ENCODE measurements at regions not wholly inside any gene's neighbourhood (a gene's known extent, or its start where the extent isn't known, plus 50 kb on each side); places are given as distances from the start of the nearest gene placed in this dataset.
"Not testable (repeated sequence)": the region's sequence is repeated elsewhere in the genome, so short reads cannot be mapped to it uniquely, and the experiment has no call there.

- no peak for DNase-seq
- TF ChIP-seq POLR2AphosphoS5 (IDR thresholded peaks at IDR 0.05) (no peak), CTCF (IDR thresholded peaks at IDR 0.05 in 8 of 11, conservative IDR thresholded peaks at IDR 0.05 in 3 of 11) (no peak), POLR2A (IDR thresholded peaks at IDR 0.05) (no peak)
- peaks cover 0 to 3% (median 0%) of the 10 kb centered on the region in 6 donors for H3K4me1 ChIP-seq
- 80 to 94% (median 88%) methylated on average over 5 of the region's 5 CpGs for WGBS, 5 donors
- intact Hi-C loops (cut with DNase I; ENCODE audit: low total_unique reads): no loop called here
- H3K27ac ChIP-seq: no peak overlapping the region
- H3K9me3 ChIP-seq: no peaks in the 10 kb centered on the region
- no peak overlapping the region for H3K4me3 ChIP-seq
- no peaks in the 10 kb centered on the region for H3K27me3 ChIP-seq (replicated peaks in 1 of 7)
- H3K36me3 ChIP-seq: no peaks in the 10 kb centered on the region
Observed at GRCh38 chr20:53792946-53793536, 199.4 kb upstream of the ZNF217 start.

- Histone ChIP-seq H3K36me3 (no peaks in the 10 kb centered on the region), H3K27ac (no peak overlapping the region), H3K9me3 (no peaks in the 10 kb centered on the region), H3K27me3 (replicated peaks in 1 of 7) (no peaks in the 10 kb centered on the region), H3K4me1 (peaks cover 10 to 26% (median 15%) of the 10 kb centered on the region in 6 donors), H3K4me3 (no peak overlapping the region)
- DNase-seq: no peak
- TF ChIP-seq POLR2A (IDR thresholded peaks at IDR 0.05): no peak
- no peak for TF ChIP-seq CTCF (IDR thresholded peaks at IDR 0.05 in 8 of 11, conservative IDR thresholded peaks at IDR 0.05 in 3 of 11)
- no peak for TF ChIP-seq POLR2AphosphoS5 (IDR thresholded peaks at IDR 0.05)
- WGBS, 5 donors: 87 to 96% (median 92%) methylated on average over 10 of the region's 10 CpGs
- intact Hi-C loops (cut with DNase I; ENCODE audit: low total_unique reads): no loop called here
Observed at GRCh38 chr20:53789989-53790675, 196.5 kb upstream of the ZNF217 start.

- intact Hi-C loops (cut with DNase I; ENCODE audit: low total_unique reads): no loop called here
- Histone ChIP-seq H3K27ac (no peak overlapping the region), H3K36me3 (no peaks in the 10 kb centered on the region), H3K4me3 (no peak overlapping the region), H3K27me3 (replicated peaks in 1 of 7) (no peaks in the 10 kb centered on the region), H3K4me1 (peaks cover 10 to 27% (median 15%) of the 10 kb centered on the region in 6 donors), H3K9me3 (no peaks in the 10 kb centered on the region)
- 94 to 98% (median 97%) methylated on average over 6 of the region's 6 CpGs for WGBS, 5 donors
- TF ChIP-seq CTCF (IDR thresholded peaks at IDR 0.05 in 8 of 11, conservative IDR thresholded peaks at IDR 0.05 in 3 of 11) (no peak), POLR2AphosphoS5 (IDR thresholded peaks at IDR 0.05) (no peak), POLR2A (IDR thresholded peaks at IDR 0.05) (no peak)
- DNase-seq: no peak
Observed at GRCh38 chr20:53788253-53789022, 194.8 kb upstream of the ZNF217 start.

- intact Hi-C loops (cut with DNase I; ENCODE audit: low total_unique reads); H3K9me3 ChIP-seq; H3K4me3 ChIP-seq; H3K27me3 ChIP-seq (replicated peaks in 1 of 7); DNase-seq; H3K27ac ChIP-seq; H3K36me3 ChIP-seq: not testable (repeated sequence)
- peaks cover 10 to 27% (median 15%) of the 10 kb centered on the region in 6 donors for H3K4me1 ChIP-seq
- WGBS, 5 donors: 89 to 92% (median 92%) methylated on average over 8 of the region's 8 CpGs
Observed at GRCh38 chr20:53787491-53787931, 193.9 kb upstream of the ZNF217 start.

Measured in spleen (tissue), 11 donors.